ENCODE measurements at regions not wholly inside any gene's neighbourhood (a gene's known extent, or its start where the extent isn't known, plus 50 kb on each side); places are given as distances from the start of the nearest gene placed in this dataset.

GRCh38 chr2:121969766-121970639, 214.6 kb downstream of the TSN start:
- Histone ChIP-seq H3K4me1 (peaks cover 0 to 41% (median 28%) of the 10 kb centered on the region in 4 donors), H3K27me3 (no peaks in the 10 kb centered on the region), H3K27ac (peak overlapping the region; percentile 79 to 80), H3K4me3 (peak overlapping the region; percentile 12 to 22), H3K36me3 (no peaks in the 10 kb centered on the region), H3K9me3 (no peaks in the 10 kb centered on the region)
- TF ChIP-seq, protein P1, sequence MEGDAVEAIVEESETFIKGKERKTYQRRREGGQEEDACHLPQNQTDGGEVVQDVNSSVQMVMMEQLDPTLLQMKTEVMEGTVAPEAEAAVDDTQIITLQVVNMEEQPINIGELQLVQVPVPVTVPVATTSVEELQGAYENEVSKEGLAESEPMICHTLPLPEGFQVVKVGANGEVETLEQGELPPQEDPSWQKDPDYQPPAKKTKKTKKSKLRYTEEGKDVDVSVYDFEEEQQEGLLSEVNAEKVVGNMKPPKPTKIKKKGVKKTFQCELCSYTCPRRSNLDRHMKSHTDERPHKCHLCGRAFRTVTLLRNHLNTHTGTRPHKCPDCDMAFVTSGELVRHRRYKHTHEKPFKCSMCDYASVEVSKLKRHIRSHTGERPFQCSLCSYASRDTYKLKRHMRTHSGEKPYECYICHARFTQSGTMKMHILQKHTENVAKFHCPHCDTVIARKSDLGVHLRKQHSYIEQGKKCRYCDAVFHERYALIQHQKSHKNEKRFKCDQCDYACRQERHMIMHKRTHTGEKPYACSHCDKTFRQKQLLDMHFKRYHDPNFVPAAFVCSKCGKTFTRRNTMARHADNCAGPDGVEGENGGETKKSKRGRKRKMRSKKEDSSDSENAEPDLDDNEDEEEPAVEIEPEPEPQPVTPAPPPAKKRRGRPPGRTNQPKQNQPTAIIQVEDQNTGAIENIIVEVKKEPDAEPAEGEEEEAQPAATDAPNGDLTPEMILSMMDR (IDR thresholded peaks at IDR 0.05): no peak
- no peak for DNase-seq
- intact Hi-C loops (cut with DNase I; ENCODE audit: low total_unique reads): no loop called here

DNA sequence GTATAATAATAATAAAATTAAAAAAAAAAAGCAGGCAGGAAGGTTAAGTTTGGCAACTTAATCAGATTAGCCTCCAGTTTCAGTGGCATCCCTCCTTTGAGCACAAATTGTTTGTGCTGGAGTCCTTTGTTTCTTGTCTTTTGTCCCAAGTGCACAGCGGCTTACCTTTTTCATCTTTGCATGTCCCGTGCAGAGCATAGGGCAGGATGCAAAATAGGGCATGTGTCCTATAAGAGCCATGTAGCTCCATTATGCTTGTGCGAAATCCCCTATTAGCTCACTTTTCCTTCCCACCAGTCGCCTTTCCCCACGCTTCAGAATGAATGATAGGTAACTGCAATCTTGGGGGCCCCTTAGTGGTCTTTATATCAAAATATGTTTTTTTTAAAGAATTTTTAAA, 216.8 kb downstream of the TSN start:
- Histone ChIP-seq H3K4me3 (no peak overlapping the region), H3K9me3 (no peaks in the 10 kb centered on the region), H3K36me3 (no peaks in the 10 kb centered on the region), H3K4me1 (peaks cover 0 to 54% (median 32%) of the 10 kb centered on the region in 4 donors), H3K27me3 (no peaks in the 10 kb centered on the region), H3K27ac (peak overlapping the region in 1 of 2 donors; percentile 80)
- DNase-seq: no peak
- intact Hi-C loops (cut with DNase I; ENCODE audit: low total_unique reads): no loop called here
- TF ChIP-seq, protein P1 (IDR thresholded peaks at IDR 0.05): no peak

DNA sequence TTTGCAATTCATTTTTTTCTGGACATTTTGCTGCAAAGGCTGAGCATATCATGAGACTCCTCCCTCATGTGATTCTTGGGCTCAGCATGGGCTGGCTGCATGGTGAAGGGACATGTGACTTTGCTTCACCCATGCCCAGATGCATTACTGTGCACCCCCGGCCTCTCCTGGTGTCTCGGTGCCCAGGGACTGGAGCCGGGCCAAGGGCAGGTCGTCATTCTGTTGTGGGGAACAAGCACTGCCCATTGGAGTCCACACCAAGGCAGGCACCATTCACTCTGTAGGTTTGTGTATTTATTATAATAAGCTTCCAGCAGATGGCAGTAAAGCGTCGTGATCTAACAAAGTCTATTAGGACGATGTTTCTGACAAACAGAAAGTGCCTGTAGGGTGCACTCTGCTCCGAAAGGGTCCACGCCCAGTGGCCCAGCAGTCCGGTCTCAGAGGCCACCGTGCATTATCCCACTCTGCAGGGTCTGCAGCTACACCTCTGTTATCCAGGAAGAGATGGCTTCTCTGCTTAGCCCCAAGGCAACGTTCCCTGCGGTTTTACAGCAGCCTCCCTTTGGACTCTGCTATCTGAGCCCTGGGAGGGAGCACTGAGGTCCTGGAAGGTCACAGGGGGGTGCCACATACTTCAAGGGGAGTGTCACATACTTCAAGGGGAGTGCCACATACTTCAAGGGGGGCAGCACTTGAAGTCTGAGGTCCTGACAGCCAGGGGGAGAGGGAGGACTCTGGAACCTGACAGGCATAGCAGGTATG, 219.6 kb downstream of the TSN start:
- TF ChIP-seq, protein P1 (IDR thresholded peaks at IDR 0.05): peak; percentile 53 to 65
- H3K27me3 ChIP-seq: no peaks in the 10 kb centered on the region
- intact Hi-C loops (cut with DNase I; ENCODE audit: low total_unique reads): no loop called here
- no peaks in the 10 kb centered on the region for H3K9me3 ChIP-seq
- H3K27ac ChIP-seq: peak overlapping the region in 1 of 2 donors; percentile 35
- H3K4me1 ChIP-seq: peaks cover 0 to 31% (median 17%) of the 10 kb centered on the region in 4 donors
- peak overlapping the region; percentile 34 to 41 for H3K4me3 ChIP-seq
- no peaks in the 10 kb centered on the region for H3K36me3 ChIP-seq
- DNase-seq: peak; percentile 50 to 80

- Histone ChIP-seq H3K36me3 (no peaks in the 10 kb centered on the region), H3K9me3 (no peaks in the 10 kb centered on the region), H3K27me3 (no peaks in the 10 kb centered on the region), H3K4me1 (peaks cover 0 to 16% (median 6%) of the 10 kb centered on the region in 4 donors), H3K27ac (peak overlapping the region in 1 of 2 donors; percentile 19), H3K4me3 (no peak overlapping the region)
- TF ChIP-seq, protein P1 (IDR thresholded peaks at IDR 0.05): no peak
- intact Hi-C loops (cut with DNase I; ENCODE audit: low total_unique reads): no loop called here
- no peak for DNase-seq
Observed at GRCh38 chr2:121976926-121977325, 221.5 kb downstream of the TSN start.

DNA sequence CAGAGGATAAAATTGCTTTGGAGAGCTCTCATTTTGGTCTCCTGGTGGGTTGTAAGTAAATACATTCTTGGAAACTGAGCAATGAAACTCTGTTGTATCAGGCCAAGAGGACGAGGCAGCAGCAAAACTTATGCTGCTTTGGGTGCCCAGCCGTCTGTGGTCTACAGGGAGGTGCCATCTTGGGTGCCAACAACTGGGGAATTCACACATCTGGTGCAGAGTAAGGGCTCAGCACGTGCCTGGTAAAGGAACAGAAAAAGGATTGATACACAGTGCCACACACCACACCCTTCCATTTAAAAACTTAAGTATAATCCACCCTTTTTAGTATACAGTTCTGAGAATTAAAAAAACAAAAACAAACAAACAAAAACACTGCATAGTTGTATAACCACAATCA, 221.9 kb downstream of the TSN start:
- H3K27me3 ChIP-seq: no peaks in the 10 kb centered on the region
- H3K36me3 ChIP-seq: no peaks in the 10 kb centered on the region
- no peaks in the 10 kb centered on the region for H3K9me3 ChIP-seq
- H3K4me3 ChIP-seq: no peak overlapping the region
- TF ChIP-seq, protein P1 (IDR thresholded peaks at IDR 0.05): no peak
- peaks cover 0 to 16% (median 6%) of the 10 kb centered on the region in 4 donors for H3K4me1 ChIP-seq
- DNase-seq: no peak
- H3K27ac ChIP-seq: peak overlapping the region in 1 of 2 donors; percentile 19
- intact Hi-C loops (cut with DNase I; ENCODE audit: low total_unique reads): no loop called here
